Stomach smooth muscle (tissue), 2 donors: ENCODE measurements at regions not wholly inside any gene's neighbourhood (a gene's known extent, or its start where the extent isn't known, plus 50 kb on each side); places are given as distances from the start of the nearest gene placed in this dataset.

Experiments
- H3K27ac ChIP-seq: one replicate; pipeline ENCODE4 v1.7.0; 2013; ENCODE audit warnings: mild to moderate bottlenecking, low read length, inconsistent platforms
- H3K27me3 ChIP-seq, 2 donors: one replicate each; pipeline ENCODE4 v1.7.0; 2013; ENCODE audit warnings: low read length in 2 of 2; ENCODE audit not compliant: insufficient read depth in 2 of 2, control insufficient read depth in 1 of 2
- H3K36me3 ChIP-seq, 2 donors: one replicate each; pipeline ENCODE4 v1.7.0; 2013; ENCODE audit warnings: low read length in 2 of 2; ENCODE audit not compliant: control insufficient read depth in 2 of 2, insufficient read depth in 2 of 2
- H3K4me1 ChIP-seq: one replicate; pipeline ENCODE4 v1.7.0; 2013; ENCODE audit warnings: low read length; ENCODE audit not compliant: control insufficient read depth, insufficient read depth
- H3K4me3 ChIP-seq, 2 donors: one replicate each; pipeline ENCODE4 v1.7.0; 2013; ENCODE audit warnings: low read length in 2 of 2
- H3K9ac ChIP-seq, 2 donors: one replicate each; pipeline ENCODE4 v1.7.0; 2013; ENCODE audit warnings: low read length in 2 of 2, mild to moderate bottlenecking in 1 of 2
- H3K9me3 ChIP-seq, 2 donors: one replicate each; pipeline ENCODE4 v1.7.0; 2013; ENCODE audit warnings: low read length in 2 of 2; ENCODE audit not compliant: control insufficient read depth in 2 of 2
- donor health status: healthy.
- donor health status: Pancreatic carcinoma.

GRCh38 chr9:80964914-80965313 lies 724.4 kb downstream of the TLE1 start:
- no peaks in the 10 kb centered on the region for H3K36me3 ChIP-seq
- no peaks in the 10 kb centered on the region for H3K9me3 ChIP-seq
- H3K4me1 ChIP-seq = no peaks in the 10 kb centered on the region
- no peak overlapping the region for H3K27ac ChIP-seq
- H3K4me3 ChIP-seq = no peak overlapping the region
- no peak overlapping the region for H3K9ac ChIP-seq
- H3K27me3 ChIP-seq = no peaks in the 10 kb centered on the region

GRCh38 chr9:80964374-80964773 lies 725.0 kb downstream of the TLE1 start:
- H3K4me1 ChIP-seq = no peaks in the 10 kb centered on the region
- H3K27ac ChIP-seq = no peak overlapping the region
- H3K36me3 ChIP-seq = no peaks in the 10 kb centered on the region
- no peaks in the 10 kb centered on the region for H3K9me3 ChIP-seq
- H3K9ac ChIP-seq = no peak overlapping the region
- no peaks in the 10 kb centered on the region for H3K27me3 ChIP-seq
- H3K4me3 ChIP-seq = no peak overlapping the region

GRCh38 chr9:80957801-80958200 lies 731.5 kb downstream of the TLE1 start:
- H3K27me3 ChIP-seq = no peaks in the 10 kb centered on the region
- no peak overlapping the region for H3K9ac ChIP-seq
- H3K4me1 ChIP-seq = no peaks in the 10 kb centered on the region
- H3K36me3 ChIP-seq = no peaks in the 10 kb centered on the region
- no peaks in the 10 kb centered on the region for H3K9me3 ChIP-seq
- no peak overlapping the region for H3K4me3 ChIP-seq
- H3K27ac ChIP-seq = no peak overlapping the region

- Histone ChIP-seq H3K9me3 (no peaks in the 10 kb centered on the region), H3K4me1 (no peaks in the 10 kb centered on the region), H3K27me3 (no peaks in the 10 kb centered on the region), H3K36me3 (no peaks in the 10 kb centered on the region), H3K9ac (no peak overlapping the region), H3K4me3 (no peak overlapping the region), H3K27ac (no peak overlapping the region)
Measured at GRCh38 chr9:80954521-80954920, 734.8 kb downstream of the TLE1 start.

GRCh38 chr9:80952363-80952922 lies 736.9 kb downstream of the TLE1 start:
- Histone ChIP-seq H3K27ac (no peak overlapping the region), H3K4me1 (no peaks in the 10 kb centered on the region), H3K9ac (no peak overlapping the region), H3K27me3 (no peaks in the 10 kb centered on the region), H3K4me3 (no peak overlapping the region), H3K9me3 (no peaks in the 10 kb centered on the region), H3K36me3 (no peaks in the 10 kb centered on the region)

- Histone ChIP-seq H3K9me3 (no peaks in the 10 kb centered on the region), H3K27ac (no peak overlapping the region), H3K9ac (no peak overlapping the region), H3K4me1 (no peaks in the 10 kb centered on the region), H3K36me3 (no peaks in the 10 kb centered on the region), H3K27me3 (no peaks in the 10 kb centered on the region), H3K4me3 (no peak overlapping the region)
Measured at GRCh38 chr9:80951675-80952074, 737.7 kb downstream of the TLE1 start.

- Histone ChIP-seq H3K36me3 (no peaks in the 10 kb centered on the region), H3K9ac (no peak overlapping the region), H3K27ac (no peak overlapping the region)
Measured at GRCh38 chr9:80948876-80949275, 740.5 kb downstream of the TLE1 start.

GRCh38 chr9:80948066-80948465 lies 741.3 kb downstream of the TLE1 start:
- no peaks in the 10 kb centered on the region for H3K9me3 ChIP-seq
- no peaks in the 10 kb centered on the region for H3K36me3 ChIP-seq
- H3K9ac ChIP-seq = no peak overlapping the region
- H3K4me1 ChIP-seq = no peaks in the 10 kb centered on the region
- H3K27me3 ChIP-seq = no peaks in the 10 kb centered on the region
- no peak overlapping the region for H3K27ac ChIP-seq
- no peak overlapping the region for H3K4me3 ChIP-seq

More at GRCh38 chr9:80948876-80949275, 740.5 kb downstream of the TLE1 start:
- H3K27me3 ChIP-seq = no peaks in the 10 kb centered on the region
- H3K4me3 ChIP-seq = no peak overlapping the region
- H3K4me1 ChIP-seq = no peaks in the 10 kb centered on the region
- no peaks in the 10 kb centered on the region for H3K9me3 ChIP-seq

GRCh38 chr9:80946496-80947170 lies 742.7 kb downstream of the TLE1 start:
- H3K27me3 ChIP-seq = no peaks in the 10 kb centered on the region
- no peaks in the 10 kb centered on the region for H3K9me3 ChIP-seq
- no peak overlapping the region for H3K4me3 ChIP-seq
- H3K27ac ChIP-seq = no peak overlapping the region
- H3K36me3 ChIP-seq = no peaks in the 10 kb centered on the region
- H3K9ac ChIP-seq = no peak overlapping the region
- no peaks in the 10 kb centered on the region for H3K4me1 ChIP-seq

- Histone ChIP-seq H3K36me3 (no peaks in the 10 kb centered on the region), H3K27ac (no peak overlapping the region), H3K4me1 (no peaks in the 10 kb centered on the region), H3K9ac (no peak overlapping the region), H3K27me3 (no peaks in the 10 kb centered on the region), H3K4me3 (no peak overlapping the region), H3K9me3 (no peaks in the 10 kb centered on the region)
Measured at GRCh38 chr9:80945436-80945835, 743.9 kb downstream of the TLE1 start.

- no peaks in the 10 kb centered on the region for H3K9me3 ChIP-seq
- no peaks in the 10 kb centered on the region for H3K36me3 ChIP-seq
- no peak overlapping the region for H3K9ac ChIP-seq
- no peaks in the 10 kb centered on the region for H3K4me1 ChIP-seq
- H3K27me3 ChIP-seq = no peaks in the 10 kb centered on the region
- no peak overlapping the region for H3K27ac ChIP-seq
- H3K4me3 ChIP-seq = no peak overlapping the region
Measured at GRCh38 chr9:80937645-80938044, 751.7 kb downstream of the TLE1 start.
